Activated CD8-positive, alpha-beta memory T cell treated with anti-CD3 and anti-CD28 coated beads, Interleukin-2, amount 10 ng/mL, durations not matched to agents 7 days and 5 days (primary cell): ENCODE measurements at regions not wholly inside any gene's neighbourhood (a gene's known extent, or its start where the extent isn't known, plus 50 kb on each side); places are given as distances from the start of the nearest gene placed in this dataset.

Source experiments
- ATAC-seq: fragments of 150-1000 bp; cut with Tn5 transposase; one replicate; pipeline ENCODE4 v1.10.0; 2021; ENCODE audit warnings: moderate library complexity
- CTCF ChIA-PET: fragments of 350-600 bp; sonication (Branson Sonifier 250); formaldehyde crosslinking; loops from one replicate; lab custom pipeline; 2021; ENCODE audit warnings: antibody characterized with exemption; lab: Charles Lee
- DNase-seq: peaks from one replicate; pipeline ENCODE4 v3.0.0-alpha.2; 2020
- H3K27ac Mint-ChIP-seq: one replicate; pipeline ENCODE4 v1.8.0; 2021; ENCODE audit warnings: mild to moderate bottlenecking, mixed read lengths
- H3K27me3 Mint-ChIP-seq: one replicate; pipeline ENCODE4 v1.8.0; 2021; ENCODE audit warnings: mixed read lengths
- H3K36me3 Mint-ChIP-seq: one replicate; pipeline ENCODE4 v1.8.0; 2021; ENCODE audit warnings: mild to moderate bottlenecking, mixed read lengths
- H3K4me1 Mint-ChIP-seq: one replicate; pipeline ENCODE4 v1.8.0; 2021; ENCODE audit warnings: mixed read lengths
- H3K4me3 Mint-ChIP-seq: one replicate; pipeline ENCODE4 v1.8.0; 2021; ENCODE audit warnings: mild to moderate bottlenecking, moderate library complexity, mixed read lengths
- H3K9me3 Mint-ChIP-seq: one replicate; pipeline ENCODE4 v1.8.0; 2022; ENCODE audit warnings: low read depth, mixed read lengths

DNA sequence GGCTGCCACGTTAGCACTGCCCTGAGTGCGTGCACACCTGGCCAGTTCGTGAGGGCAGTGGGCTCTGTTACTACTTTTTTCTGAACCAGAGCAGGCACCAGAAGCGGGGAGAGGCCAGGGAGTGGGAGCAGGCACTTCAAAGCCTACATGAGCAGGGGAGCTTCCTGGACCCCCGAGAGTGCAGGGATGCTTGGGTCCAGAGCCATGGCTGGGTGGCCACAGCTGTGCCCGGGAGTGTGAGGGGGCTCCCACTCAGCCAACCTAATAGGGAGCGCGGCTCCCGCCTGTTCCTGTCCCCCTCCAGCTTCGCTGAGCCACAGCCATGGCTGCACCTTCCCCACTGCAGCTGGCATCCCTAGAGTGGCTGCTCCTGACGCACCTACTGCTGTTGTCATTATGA lies 1423.3 kb downstream of the SI start:
- CTCF ChIA-PET: no interaction called here
- no peaks in the 10 kb centered on the region for H3K4me1 Mint-ChIP-seq
- DNase-seq (no peak), ATAC-seq (no peak)
- H3K27ac Mint-ChIP-seq: no peak overlapping the region
- no peak overlapping the region for H3K4me3 Mint-ChIP-seq
- no peaks in the 10 kb centered on the region for H3K36me3 Mint-ChIP-seq
- no peaks in the 10 kb centered on the region for H3K27me3 Mint-ChIP-seq
- H3K9me3 Mint-ChIP-seq: peaks cover 11% of the 10 kb centered on the region

DNA sequence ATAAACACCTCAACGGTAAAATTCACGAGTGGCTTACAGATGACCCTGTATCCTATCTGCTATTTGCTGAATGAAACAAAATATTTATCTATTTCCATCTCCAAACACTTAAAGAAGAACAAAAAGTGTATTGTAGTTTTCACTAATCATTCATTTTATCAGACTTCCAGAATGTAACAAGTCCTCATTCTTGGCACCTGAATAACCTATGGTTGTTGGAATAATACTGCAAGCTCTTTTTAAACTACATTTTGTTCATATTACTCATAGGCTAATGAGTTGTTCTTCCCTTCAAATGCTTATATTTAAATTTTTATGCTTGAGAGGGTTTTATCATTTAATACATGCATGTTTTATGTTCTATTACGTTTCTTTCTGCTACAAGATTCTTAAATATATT lies 1434.1 kb downstream of the SI start:
- Mint-ChIP-seq H3K36me3 (no peaks in the 10 kb centered on the region), H3K4me3 (no peak overlapping the region), H3K4me1 (no peaks in the 10 kb centered on the region), H3K9me3 (peaks cover 8% of the 10 kb centered on the region), H3K27ac (no peak overlapping the region), H3K27me3 (no peaks in the 10 kb centered on the region)
- CTCF ChIA-PET: no interaction called here
- DNase-seq (no peak), ATAC-seq (no peak)

DNA sequence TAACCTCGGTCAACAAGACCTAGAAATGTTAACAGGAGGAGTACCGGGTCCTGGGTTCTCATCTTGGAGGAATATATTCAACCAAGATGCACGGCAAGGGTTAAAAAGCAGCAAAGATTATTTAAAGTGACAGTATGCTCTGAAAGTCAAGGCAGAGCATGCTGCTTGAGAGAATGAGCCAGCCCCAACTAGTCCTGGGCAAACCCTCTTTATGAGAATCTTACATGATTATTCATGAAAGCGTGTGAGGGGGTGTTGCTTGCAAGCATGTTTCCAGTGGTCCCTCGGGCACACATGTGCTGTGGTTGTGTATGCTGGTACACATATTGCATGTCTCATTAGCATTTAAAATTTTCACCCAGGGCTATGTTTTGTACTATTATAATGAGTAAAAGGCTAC lies 1445.6 kb downstream of the SI start:
- Mint-ChIP-seq H3K4me1 (no peaks in the 10 kb centered on the region), H3K27me3 (no peaks in the 10 kb centered on the region), H3K9me3 (peaks cover 11% of the 10 kb centered on the region), H3K4me3 (no peak overlapping the region), H3K27ac (no peak overlapping the region), H3K36me3 (no peaks in the 10 kb centered on the region)
- no peak for ATAC-seq
- CTCF ChIA-PET: no interaction called here
- no peak for DNase-seq

DNA sequence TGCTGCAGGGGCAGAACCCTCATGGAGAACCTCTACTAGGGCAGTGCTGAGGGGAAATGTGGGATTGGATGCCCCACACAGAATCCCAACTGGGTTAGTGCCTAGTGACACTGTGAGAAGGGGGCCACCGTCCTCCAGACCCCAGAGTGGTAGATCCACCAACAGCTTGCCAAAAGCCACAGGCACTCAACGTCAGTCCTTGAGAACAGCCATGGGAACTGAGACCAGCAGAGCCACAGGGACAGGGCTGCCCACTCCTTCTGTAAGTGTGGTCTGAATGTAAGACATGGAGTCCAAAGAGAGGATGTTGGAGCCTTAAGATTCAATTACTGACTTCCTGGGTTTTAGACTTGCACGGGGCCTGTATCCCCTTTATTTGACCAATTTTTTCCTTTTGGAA lies 1451.5 kb downstream of the SI start:
- no peak for DNase-seq
- Mint-ChIP-seq H3K36me3 (no peaks in the 10 kb centered on the region), H3K9me3 (peaks cover 13% of the 10 kb centered on the region), H3K27ac (no peak overlapping the region), H3K4me3 (no peak overlapping the region), H3K27me3 (no peaks in the 10 kb centered on the region), H3K4me1 (no peaks in the 10 kb centered on the region)
- CTCF ChIA-PET: no interaction called here
- ATAC-seq: no peak

DNA sequence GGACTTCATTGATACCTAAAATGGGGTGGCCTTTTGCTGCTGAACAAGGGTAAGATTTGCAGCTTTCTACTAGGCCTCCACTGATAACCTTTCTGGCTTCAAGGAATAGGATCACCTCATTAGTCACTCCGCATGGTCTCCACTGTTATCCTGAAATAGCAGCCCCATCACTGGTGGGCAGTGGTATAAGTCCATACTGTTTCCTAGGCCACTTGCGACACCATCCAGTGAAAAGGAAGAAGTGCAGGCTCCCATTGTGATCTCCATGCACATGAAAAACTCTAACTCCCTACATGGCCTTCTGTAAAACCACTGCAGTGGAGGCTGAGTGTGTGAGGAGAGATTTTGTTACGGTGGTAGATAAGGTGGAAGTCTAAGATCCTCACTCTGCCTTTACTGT lies 1455.9 kb downstream of the SI start:
- Mint-ChIP-seq H3K4me3 (no peak overlapping the region), H3K27me3 (no peaks in the 10 kb centered on the region), H3K27ac (no peak overlapping the region), H3K36me3 (no peaks in the 10 kb centered on the region), H3K4me1 (no peaks in the 10 kb centered on the region), H3K9me3 (peaks cover 9% of the 10 kb centered on the region)
- ATAC-seq (no peak), DNase-seq (no peak)
- CTCF ChIA-PET: no interaction called here

DNA sequence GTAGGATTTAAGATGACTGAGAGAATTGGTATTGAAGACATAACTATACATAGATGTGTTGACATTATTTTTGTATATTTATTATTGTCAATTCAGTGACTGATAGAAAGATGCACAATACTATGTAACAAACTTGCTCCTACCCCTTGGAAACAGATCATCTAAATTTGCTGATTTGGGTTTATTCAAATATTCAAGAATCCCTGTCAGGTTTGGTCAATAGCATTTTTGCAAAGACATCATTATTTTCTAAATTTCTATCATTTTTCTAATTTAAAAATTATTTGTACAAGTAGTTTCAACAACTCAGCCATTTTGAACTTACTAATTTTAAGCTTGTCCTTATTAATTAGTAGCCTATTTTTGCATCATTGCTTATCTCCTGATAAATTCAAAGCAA lies 1463.4 kb downstream of the SI start:
- Mint-ChIP-seq H3K4me3 (no peak overlapping the region), H3K36me3 (no peaks in the 10 kb centered on the region), H3K9me3 (no peaks in the 10 kb centered on the region), H3K27me3 (no peaks in the 10 kb centered on the region), H3K27ac (no peak overlapping the region), H3K4me1 (no peaks in the 10 kb centered on the region)
- CTCF ChIA-PET: no interaction called here
- ATAC-seq (no peak), DNase-seq (no peak)

DNA sequence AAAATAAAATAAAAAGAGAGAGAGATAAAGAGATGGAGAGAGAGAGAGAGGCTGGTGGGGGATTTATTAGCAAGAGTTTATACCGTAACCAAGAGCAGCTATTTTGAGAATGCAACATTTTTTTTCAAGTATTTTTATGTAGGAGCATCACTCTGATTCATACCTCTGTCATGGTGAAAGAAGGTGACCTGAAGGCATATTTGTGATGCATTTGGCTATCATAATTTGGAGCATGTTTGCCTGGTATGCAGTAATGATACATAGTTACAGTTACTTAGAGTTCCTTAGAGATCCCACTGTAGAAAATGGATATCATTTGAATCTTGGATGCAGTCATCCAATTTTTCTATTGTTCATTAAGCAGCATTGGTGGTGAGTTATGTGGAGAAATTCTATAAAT lies 1472.4 kb downstream of the SI start:
- Mint-ChIP-seq H3K36me3 (no peaks in the 10 kb centered on the region), H3K4me3 (no peak overlapping the region), H3K27ac (no peak overlapping the region), H3K4me1 (no peaks in the 10 kb centered on the region), H3K9me3 (peaks cover 5% of the 10 kb centered on the region), H3K27me3 (no peaks in the 10 kb centered on the region)
- ATAC-seq: no peak
- DNase-seq: no peak
- CTCF ChIA-PET: no interaction called here

DNA sequence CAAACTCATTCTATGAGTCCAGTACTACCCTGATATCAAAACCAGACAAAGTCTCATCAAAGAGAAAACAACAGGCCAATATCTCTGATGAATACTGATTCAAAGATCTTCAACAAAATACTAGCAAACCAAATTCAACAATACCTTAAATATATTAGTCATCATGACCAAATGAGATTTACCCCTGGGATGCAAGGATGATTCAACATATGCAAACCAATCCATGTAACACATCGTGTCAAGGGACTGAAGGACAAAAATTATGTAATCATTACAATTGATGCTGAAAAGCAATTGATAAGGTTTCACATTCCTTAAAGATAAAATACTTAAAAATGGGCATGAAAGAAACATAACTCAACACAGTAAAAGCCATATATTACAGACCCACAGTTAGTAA lies 1476.9 kb downstream of the SI start:
- Mint-ChIP-seq H3K27me3 (no peaks in the 10 kb centered on the region), H3K4me3 (no peak overlapping the region), H3K4me1 (no peaks in the 10 kb centered on the region), H3K9me3 (peaks cover 5% of the 10 kb centered on the region), H3K27ac (no peak overlapping the region), H3K36me3 (no peaks in the 10 kb centered on the region)
- ATAC-seq (no peak), DNase-seq (no peak)
- CTCF ChIA-PET: no interaction called here

DNA sequence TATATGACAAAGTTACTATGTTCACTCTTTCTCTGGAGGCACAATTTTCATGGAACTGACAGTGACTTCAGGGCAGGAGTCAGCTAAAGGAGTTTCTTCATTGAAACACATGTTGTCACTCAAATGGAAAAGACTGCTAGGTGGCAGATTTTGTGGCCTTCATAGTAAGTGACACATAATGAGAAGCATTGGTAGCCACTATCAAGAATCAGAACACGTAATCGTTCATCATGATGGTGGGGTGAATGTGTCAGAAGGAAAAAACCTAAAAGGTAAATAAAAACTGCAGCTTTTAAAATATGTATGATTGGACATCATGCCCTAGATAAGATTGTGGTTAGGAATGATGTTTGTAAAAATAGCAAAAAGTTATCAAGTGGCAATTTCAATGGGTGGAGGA lies 1491.0 kb downstream of the SI start:
- H3K27ac Mint-ChIP-seq: no peak overlapping the region
- no peak for DNase-seq
- ATAC-seq: no peak

DNA sequence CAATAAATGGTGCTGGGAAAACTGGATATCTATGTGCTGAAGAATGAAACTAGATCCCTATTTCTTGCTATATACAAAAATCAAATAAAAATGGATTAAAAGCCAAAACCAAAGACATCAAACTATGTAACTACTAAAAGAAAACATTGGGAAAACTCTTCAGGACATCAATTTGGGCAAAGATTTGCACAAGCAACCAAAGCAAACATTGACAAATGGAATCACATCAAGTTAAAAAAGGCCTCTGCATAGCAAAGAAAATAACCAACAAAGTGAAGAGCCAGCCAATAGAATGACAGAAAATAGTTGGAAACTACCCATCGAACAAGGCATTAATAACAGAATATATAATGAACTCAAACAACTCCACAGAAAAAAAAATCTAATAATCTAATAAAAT lies 1495.3 kb downstream of the SI start:
- Mint-ChIP-seq H3K4me3 (no peak overlapping the region), H3K36me3 (no peaks in the 10 kb centered on the region), H3K27me3 (no peaks in the 10 kb centered on the region), H3K27ac (no peak overlapping the region), H3K9me3 (peaks cover 9% of the 10 kb centered on the region), H3K4me1 (no peaks in the 10 kb centered on the region)
- DNase-seq (no peak), ATAC-seq (no peak)
- CTCF ChIA-PET: no interaction called here

More for the DNA sequence above, 1491.0 kb downstream of the SI start:
- CTCF ChIA-PET: no interaction called here
- peaks cover 12% of the 10 kb centered on the region for H3K9me3 Mint-ChIP-seq
- no peaks in the 10 kb centered on the region for H3K27me3 Mint-ChIP-seq
- H3K4me3 Mint-ChIP-seq: no peak overlapping the region
- no peaks in the 10 kb centered on the region for H3K36me3 Mint-ChIP-seq
- H3K4me1 Mint-ChIP-seq: no peaks in the 10 kb centered on the region

DNA sequence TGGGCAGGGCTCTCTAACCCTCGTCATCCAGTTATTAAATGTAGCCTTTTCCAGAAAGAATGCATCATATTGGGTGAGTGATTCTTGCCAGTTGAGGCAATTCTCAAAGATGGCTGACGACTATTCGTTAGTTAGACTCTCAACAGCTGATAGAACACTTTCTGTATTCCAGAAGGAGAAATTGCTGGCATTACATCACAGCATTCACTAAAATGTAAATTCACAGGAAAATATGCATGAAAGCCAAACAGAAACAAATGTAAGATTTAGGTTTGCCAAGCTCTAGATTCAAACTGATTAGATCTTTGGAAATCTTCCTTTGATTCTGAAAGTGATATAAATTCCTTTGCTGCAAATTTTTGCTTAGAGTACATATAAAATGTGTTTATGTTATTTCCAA lies 1501.0 kb downstream of the SI start:
- Mint-ChIP-seq H3K27ac (no peak overlapping the region), H3K4me1 (no peaks in the 10 kb centered on the region), H3K27me3 (no peaks in the 10 kb centered on the region), H3K9me3 (peaks cover 7% of the 10 kb centered on the region), H3K4me3 (no peak overlapping the region), H3K36me3 (no peaks in the 10 kb centered on the region)
- CTCF ChIA-PET: no interaction called here
- no peak for ATAC-seq
- no peak for DNase-seq

DNA sequence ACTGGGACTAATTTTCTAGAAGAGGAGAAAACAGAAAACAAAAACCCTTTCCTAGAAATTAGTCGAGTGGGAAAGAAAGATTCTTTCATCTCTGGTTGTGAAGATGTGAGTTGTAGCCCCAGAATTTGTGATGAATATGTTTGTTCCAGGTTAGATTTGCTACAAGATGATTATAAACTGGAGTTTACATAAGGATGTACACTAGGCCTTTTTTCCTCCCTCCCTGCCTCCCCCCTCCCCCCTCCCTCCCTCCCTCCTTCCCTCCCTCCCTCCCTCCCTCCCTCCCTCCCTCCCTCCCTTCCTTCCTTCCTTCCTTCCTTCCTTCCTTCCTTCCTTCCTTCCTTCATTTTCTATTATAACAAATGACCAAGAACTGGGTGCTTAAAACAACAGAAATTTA lies 1502.0 kb downstream of the SI start:
- no peaks in the 10 kb centered on the region for H3K27me3 Mint-ChIP-seq
- peaks cover 9% of the 10 kb centered on the region for H3K9me3 Mint-ChIP-seq
- H3K27ac Mint-ChIP-seq: no peak overlapping the region
- ATAC-seq (no peak), DNase-seq (no peak)
- no peak overlapping the region for H3K4me3 Mint-ChIP-seq
- CTCF ChIA-PET: no interaction called here
- no peaks in the 10 kb centered on the region for H3K36me3 Mint-ChIP-seq
- no peaks in the 10 kb centered on the region for H3K4me1 Mint-ChIP-seq

DNA sequence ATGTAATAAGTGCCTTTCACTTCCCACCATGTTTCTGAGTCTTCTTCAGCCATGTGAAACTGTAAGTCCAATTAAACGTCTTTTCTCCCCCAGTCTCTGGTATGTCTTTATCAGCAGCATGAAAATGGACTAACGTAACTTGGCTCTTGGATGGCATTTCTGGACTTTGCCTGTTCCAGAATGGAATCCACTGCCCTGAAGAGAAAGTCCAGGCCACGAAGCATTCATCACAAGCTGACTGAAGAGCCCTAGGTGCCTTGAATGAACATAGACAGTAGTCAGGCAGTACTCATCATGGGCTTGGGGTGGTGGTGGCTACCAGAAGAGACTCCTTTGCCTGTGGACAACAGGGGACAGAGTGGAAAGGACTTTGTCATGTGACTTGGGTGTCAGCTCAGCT lies 1505.0 kb downstream of the SI start:
- H3K4me1 Mint-ChIP-seq: no peaks in the 10 kb centered on the region
- no peak for ATAC-seq
- H3K4me3 Mint-ChIP-seq: no peak overlapping the region
- no peak for DNase-seq
- no peak overlapping the region for H3K27ac Mint-ChIP-seq
- no peaks in the 10 kb centered on the region for H3K27me3 Mint-ChIP-seq
- CTCF ChIA-PET: no interaction called here
- peaks cover 10% of the 10 kb centered on the region for H3K9me3 Mint-ChIP-seq
- no peaks in the 10 kb centered on the region for H3K36me3 Mint-ChIP-seq

DNA sequence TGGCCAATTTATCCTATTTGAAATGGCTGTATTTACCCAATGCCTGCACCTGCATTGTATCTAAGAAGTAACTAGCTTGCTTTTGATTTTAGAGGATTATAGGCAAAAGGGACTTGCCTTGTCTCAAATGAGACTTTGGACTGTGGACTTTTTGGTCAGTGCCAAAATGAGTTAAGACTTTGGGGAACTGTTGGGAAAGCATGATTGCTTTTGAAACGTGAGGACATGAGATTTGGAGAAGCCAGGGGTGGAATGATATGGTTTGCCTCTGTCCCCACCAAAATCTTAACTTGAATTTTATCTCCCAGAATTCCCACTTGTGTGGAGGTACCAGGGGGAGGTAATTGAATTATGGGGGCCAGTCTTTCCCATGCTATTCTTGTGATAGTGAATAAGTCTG lies 1505.4 kb downstream of the SI start:
- peaks cover 10% of the 10 kb centered on the region for H3K9me3 Mint-ChIP-seq
- no peak for DNase-seq
- no peaks in the 10 kb centered on the region for H3K4me1 Mint-ChIP-seq
- CTCF ChIA-PET: no interaction called here
- no peak overlapping the region for H3K27ac Mint-ChIP-seq
- no peaks in the 10 kb centered on the region for H3K36me3 Mint-ChIP-seq
- H3K4me3 Mint-ChIP-seq: no peak overlapping the region
- H3K27me3 Mint-ChIP-seq: no peaks in the 10 kb centered on the region
- ATAC-seq: no peak

DNA sequence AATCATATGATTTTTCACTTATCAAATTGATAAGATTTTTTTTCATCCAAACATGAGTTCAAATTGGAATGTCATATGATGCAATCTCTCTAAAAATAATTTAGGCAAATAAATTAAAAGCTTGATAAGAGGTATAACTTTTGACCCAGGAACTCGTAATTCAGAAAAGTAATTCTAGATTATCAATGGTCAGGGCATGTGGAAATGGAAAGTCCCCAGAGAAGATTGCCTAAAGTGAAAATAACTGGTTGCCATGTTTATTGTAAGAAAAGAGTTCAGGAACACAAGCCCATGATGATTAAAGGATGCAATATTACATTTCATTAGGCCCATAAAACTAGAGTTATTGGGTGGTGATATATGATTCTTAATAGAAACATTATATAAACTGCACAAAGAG lies 1514.8 kb downstream of the SI start:
- DNase-seq (no peak), ATAC-seq (no peak)
- Mint-ChIP-seq H3K27ac (no peak overlapping the region), H3K36me3 (no peaks in the 10 kb centered on the region), H3K4me3 (no peak overlapping the region), H3K27me3 (no peaks in the 10 kb centered on the region), H3K4me1 (no peaks in the 10 kb centered on the region), H3K9me3 (peaks cover 2% of the 10 kb centered on the region)
- CTCF ChIA-PET: no interaction called here
